ENCODE measurements at regions not wholly inside any gene's neighbourhood (a gene's known extent, or its start where the extent isn't known, plus 50 kb on each side); places are given as distances from the start of the nearest gene placed in this dataset.

- TF ChIP-seq, protein P1, sequence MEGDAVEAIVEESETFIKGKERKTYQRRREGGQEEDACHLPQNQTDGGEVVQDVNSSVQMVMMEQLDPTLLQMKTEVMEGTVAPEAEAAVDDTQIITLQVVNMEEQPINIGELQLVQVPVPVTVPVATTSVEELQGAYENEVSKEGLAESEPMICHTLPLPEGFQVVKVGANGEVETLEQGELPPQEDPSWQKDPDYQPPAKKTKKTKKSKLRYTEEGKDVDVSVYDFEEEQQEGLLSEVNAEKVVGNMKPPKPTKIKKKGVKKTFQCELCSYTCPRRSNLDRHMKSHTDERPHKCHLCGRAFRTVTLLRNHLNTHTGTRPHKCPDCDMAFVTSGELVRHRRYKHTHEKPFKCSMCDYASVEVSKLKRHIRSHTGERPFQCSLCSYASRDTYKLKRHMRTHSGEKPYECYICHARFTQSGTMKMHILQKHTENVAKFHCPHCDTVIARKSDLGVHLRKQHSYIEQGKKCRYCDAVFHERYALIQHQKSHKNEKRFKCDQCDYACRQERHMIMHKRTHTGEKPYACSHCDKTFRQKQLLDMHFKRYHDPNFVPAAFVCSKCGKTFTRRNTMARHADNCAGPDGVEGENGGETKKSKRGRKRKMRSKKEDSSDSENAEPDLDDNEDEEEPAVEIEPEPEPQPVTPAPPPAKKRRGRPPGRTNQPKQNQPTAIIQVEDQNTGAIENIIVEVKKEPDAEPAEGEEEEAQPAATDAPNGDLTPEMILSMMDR (IDR thresholded peaks at IDR 0.05) = no peak
- no peak for TF ChIP-seq EZH2 (IDR thresholded peaks at IDR 0.05; ENCODE audit: borderline replicate concordance, insufficient read depth, low read depth, low read length, poor library complexity, severe bottlenecking)
Measured at GRCh38 chr1:104791030-104791429, 1041.3 kb downstream of the AMY1C start.
